ENCODE measurements at regions not wholly inside any gene's neighbourhood (a gene's known extent, or its start where the extent isn't known, plus 50 kb on each side); places are given as distances from the start of the nearest gene placed in this dataset.
"Not testable (repeated sequence)": the region's sequence is repeated elsewhere in the genome, so short reads cannot be mapped to it uniquely, and the experiment has no call there.

GRCh38 chr6:113375466-113375865, 481.7 kb upstream of the MARCKS start:
- not testable (repeated sequence) for TF ChIP-seq POLR2AphosphoS5 (IDR thresholded peaks at IDR 0.05; ENCODE audit: insufficient read depth, low read depth, low read length); POLR2A (IDR thresholded peaks at IDR 0.05; ENCODE audit: low read depth, low read length); EZH2 (IDR thresholded peaks at IDR 0.05; ENCODE audit: borderline replicate concordance, low read depth, low read length, severe bottlenecking); JUN (IDR thresholded peaks at IDR 0.05; ENCODE audit: borderline replicate concordance, insufficient read depth, insufficient read length, low read depth); FOS (IDR thresholded peaks at IDR 0.05; ENCODE audit: borderline replicate concordance, insufficient read depth, low read length)
- TF ChIP-seq, protein P1, sequence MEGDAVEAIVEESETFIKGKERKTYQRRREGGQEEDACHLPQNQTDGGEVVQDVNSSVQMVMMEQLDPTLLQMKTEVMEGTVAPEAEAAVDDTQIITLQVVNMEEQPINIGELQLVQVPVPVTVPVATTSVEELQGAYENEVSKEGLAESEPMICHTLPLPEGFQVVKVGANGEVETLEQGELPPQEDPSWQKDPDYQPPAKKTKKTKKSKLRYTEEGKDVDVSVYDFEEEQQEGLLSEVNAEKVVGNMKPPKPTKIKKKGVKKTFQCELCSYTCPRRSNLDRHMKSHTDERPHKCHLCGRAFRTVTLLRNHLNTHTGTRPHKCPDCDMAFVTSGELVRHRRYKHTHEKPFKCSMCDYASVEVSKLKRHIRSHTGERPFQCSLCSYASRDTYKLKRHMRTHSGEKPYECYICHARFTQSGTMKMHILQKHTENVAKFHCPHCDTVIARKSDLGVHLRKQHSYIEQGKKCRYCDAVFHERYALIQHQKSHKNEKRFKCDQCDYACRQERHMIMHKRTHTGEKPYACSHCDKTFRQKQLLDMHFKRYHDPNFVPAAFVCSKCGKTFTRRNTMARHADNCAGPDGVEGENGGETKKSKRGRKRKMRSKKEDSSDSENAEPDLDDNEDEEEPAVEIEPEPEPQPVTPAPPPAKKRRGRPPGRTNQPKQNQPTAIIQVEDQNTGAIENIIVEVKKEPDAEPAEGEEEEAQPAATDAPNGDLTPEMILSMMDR (IDR thresholded peaks at IDR 0.05; ENCODE audit: extremely low read depth in 1 of 2, insufficient read depth in 1 of 2, low read depth in 1 of 2, low read length in 2 of 2), result not testable (repeated sequence)

All from endothelial cell of umbilical vein (primary cell).